SW 1271 (cell line): ENCODE measurements at regions not wholly inside any gene's neighbourhood (a gene's known extent, or its start where the extent isn't known, plus 50 kb on each side); places are given as distances from the start of the nearest gene placed in this dataset.

ENCODE experiments used
- DNase-seq, 2 experiments: peaks; one replicate each; lab custom pipeline; 2025; lab: John Stamatoyannopoulos, UW

DNA sequence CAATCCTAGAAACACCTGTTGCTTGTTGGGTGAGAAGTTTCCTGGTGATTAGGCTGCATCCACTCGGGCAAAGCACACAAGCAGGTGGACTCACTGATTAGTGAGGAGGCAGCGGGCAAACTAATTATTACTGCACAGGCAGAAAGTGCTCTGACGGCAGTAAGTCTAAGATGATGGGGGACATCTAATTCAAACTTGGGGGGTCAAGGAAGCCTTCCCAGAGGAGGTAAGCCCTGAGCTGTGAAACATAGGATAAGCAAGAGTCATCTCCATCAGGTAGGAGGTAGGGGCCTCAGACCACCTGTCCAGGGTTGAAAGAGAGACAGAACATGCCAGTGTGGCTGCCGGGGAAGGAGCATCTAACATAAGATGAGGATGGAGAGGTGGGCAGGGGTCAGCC is 1578.4 kb upstream of the TMEM132C start:
- no peak for DNase-seq

- DNase-seq, result no peak
Measured at GRCh38 chr12:126700096-126700495, 1566.9 kb upstream of the TMEM132C start.

- DNase-seq, result no peak
Measured at GRCh38 chr12:126704609-126705008, 1562.4 kb upstream of the TMEM132C start.

DNA sequence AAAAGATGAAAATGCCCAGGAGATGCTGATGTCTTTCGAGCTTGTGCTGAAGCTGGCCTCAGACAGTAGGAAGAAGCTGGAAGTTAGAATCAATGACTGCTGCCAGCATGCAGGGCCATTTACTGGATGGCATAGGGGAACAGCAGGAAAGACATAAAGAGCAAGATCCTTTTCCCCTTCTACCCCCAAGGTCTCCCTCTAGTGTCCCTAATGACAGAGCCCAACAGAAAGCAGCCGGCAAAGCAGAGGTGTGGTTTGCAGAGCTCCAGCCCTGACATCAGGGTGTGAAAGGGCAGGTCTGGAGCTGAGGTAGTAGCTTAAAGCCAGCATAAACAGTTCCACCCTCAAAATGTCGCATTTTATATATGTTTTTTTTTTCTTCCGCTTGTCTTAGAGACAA is 1560.7 kb upstream of the TMEM132C start:
- no peak for DNase-seq

- DNase-seq, result no peak
Measured at GRCh38 chr12:126708492-126708896, 1558.5 kb upstream of the TMEM132C start.

DNA sequence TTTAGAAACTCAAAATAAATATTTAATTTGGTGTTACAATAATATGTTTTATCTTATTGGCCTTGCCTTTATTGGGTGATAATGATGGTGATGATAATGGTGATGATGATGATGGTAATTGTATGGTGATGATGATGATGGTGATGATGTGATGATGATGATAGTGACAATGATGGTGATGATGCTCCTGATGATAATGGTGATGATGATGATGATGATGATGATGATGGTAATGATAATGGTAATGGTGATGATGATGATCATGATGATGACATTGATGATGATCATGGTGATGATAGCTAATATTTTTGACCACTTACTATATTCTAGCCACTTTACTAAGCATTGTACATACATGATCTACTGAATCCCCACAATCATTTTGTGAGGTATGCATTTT is 1548.6 kb upstream of the TMEM132C start:
- no peak for DNase-seq

GRCh38 chr12:126719912-126720705 is 1546.9 kb upstream of the TMEM132C start:
- DNase-seq, result no peak

GRCh38 chr12:126726481-126727217 is 1540.3 kb upstream of the TMEM132C start:
- DNase-seq, result no peak

- DNase-seq, result no peak
Measured at GRCh38 chr12:126727218-126728075, 1539.5 kb upstream of the TMEM132C start.

- no peak for DNase-seq
Measured at GRCh38 chr12:126734296-126734695, 1532.7 kb upstream of the TMEM132C start.

- no peak for DNase-seq
Measured at GRCh38 chr12:126734710-126735109, 1532.3 kb upstream of the TMEM132C start.

DNA sequence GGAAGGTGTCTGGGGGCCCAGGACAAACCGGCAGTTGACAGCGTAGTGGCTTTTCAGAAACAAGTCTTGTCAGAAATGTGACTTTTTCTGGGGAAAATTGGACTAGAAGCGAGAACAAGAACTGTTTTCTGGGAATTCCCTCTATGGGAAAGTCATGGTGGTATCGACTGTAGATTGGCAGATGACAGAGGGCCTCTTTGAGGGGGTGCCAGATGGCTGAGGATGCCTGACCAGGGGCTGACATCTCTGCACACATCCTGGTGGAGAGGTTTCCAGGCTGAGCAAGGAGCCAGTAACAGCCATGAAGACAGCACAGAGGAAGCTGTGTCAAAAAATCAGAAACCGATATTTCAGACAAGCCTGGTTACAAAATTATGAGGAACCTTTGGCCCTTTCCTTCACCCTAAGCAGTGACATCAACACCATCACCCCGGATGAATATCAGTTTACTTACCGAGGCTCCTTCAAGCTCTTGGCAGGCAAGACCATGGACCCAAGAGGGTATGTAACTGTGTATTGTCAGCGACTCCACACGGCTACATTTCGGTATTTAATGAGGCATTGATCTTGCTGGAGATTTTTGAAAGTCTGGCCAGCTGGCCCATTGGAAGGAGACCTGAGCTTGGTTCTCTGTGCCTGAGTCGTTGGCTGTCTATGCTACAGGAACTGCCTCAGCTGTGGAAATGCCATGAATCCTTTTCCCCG is 1525.3 kb upstream of the TMEM132C start:
- no peak for DNase-seq

DNA sequence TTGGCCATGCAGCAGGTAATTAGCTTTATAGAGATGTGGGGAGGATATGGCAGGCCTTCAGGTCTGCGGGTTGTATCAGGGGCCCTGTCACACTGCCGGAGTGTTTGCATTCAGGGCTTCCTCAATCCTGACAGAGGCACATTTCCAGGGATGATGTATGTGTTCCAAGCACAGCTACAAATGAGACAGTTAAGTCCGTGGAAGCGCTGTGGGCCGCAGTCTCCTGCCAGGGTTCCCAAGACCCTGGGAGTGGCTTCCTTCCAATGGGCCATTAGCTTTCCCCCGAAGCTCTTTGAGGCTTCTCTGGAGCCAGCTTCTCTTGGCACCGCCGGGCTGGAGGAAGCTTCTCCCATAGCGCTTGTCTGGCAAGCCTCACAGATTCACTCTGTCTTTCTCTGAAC is 1524.7 kb upstream of the TMEM132C start:
- no peak for DNase-seq

DNA sequence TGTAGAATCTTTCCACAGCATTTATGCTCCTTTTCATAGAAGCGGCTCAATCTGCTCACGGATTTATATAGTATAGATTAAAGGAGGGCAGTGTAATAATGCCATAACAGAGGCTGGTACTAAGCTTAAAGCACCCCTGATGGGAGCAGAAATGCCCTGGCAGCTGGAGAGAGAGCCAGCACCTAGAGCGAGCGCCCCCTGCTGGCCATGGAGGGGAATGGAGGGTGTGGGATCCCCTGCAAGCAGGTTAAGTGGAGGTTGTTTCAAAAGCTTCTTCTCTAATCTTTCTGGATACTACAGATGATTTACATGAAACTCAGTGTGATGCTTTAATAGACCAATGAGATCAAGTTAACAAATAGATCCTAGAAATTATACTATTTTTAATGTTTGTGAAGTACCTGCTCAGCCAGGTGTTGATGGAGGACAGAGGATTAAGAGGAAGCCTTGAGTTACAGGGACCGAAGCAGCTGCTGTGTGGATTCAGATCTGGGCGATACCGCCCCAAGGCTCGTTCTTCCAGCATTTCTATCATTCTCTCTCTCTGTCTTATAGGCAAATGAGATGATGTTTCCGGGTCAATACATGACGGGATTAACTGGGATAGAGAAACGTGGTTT is 1519.3 kb upstream of the TMEM132C start:
- peak in 1 of 2 experiments; percentile 23 for DNase-seq

- DNase-seq, result no peak
Measured at GRCh38 chr12:126752021-126752420, 1514.9 kb upstream of the TMEM132C start.

GRCh38 chr12:126757326-126757725 is 1509.6 kb upstream of the TMEM132C start:
- DNase-seq, result no peak

DNA sequence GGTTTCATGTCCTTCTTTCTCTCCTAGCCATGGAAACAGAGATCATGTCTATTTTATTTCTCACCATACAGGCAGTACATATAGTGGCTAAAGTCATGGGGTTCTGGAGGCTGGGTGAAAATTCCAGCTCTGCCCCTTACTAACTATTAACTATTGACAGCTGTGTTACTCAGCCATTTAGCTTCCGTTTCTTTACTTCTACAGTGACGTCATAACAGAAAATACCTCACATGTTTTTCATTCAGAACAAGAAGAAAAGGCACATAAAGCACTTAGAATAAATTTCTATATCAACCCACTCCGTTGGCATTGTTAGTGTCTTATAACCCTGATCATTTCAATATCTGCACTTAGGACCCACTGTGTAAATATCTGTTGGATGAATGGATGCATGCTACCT is 1506.9 kb upstream of the TMEM132C start:
- DNase-seq, result no peak

DNA sequence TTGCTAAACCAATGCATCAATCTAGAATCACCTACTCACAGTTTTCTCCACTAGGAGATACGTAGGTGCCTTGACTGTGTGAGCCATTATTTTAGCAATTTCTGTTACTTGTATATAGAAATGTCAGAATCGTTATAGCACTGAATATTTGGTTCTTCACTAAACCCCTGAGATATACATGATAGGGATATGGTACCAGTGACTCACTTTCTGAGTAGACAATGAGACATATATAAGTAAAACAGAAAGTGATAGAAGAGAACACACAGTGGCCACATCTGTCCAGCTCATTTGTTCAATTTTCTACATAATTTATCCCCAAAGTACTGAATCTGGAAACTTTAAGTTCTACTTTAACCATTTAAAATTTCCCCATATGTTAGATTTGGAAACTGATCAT is 1505.5 kb upstream of the TMEM132C start:
- DNase-seq, result no peak

- DNase-seq, result no peak
Measured at GRCh38 chr12:126762150-126762549, 1504.8 kb upstream of the TMEM132C start.

DNA sequence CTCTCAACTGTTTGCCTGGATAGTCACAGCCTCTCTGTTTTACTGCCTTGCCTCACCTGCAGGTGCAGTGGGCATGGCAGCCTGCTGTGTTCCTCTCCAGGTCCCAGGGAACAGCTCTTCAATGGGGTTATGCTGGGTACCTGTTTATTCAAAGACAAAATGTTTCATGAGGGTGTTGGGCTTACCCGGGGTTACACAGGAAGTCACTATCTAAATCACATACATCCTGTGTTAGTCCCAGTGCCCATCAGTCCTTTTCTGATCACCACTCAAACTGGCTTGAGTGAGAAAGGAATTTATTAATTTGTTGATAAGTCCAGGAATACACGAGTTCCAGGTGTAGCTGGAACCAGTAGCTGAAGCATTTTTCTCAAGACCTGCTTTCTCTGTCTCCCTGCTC is 1503.6 kb upstream of the TMEM132C start:
- no peak for DNase-seq

DNA sequence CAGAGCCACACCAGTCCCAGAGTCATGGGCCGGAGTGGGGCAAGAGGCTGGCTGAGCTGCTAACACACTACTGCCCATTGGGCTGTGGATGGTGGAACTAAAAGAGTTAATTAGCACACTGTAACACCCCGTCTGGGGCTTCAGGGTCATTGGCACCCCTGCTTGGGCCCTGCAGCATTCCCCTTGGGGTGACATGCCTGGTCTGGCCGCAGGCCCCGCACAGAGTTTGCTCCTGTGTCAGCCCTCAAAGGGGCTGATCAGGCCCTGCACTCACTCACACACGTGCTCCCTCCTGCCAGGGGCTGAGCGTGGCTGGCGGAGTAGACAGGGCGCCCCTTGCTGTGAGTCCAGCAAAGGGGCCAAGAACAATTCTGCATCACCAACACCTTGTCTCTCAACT is 1499.6 kb upstream of the TMEM132C start:
- DNase-seq, result no peak
